ENCODE measurements at regions not wholly inside any gene's neighbourhood (a gene's known extent, or its start where the extent isn't known, plus 50 kb on each side); places are given as distances from the start of the nearest gene placed in this dataset.

DNA sequence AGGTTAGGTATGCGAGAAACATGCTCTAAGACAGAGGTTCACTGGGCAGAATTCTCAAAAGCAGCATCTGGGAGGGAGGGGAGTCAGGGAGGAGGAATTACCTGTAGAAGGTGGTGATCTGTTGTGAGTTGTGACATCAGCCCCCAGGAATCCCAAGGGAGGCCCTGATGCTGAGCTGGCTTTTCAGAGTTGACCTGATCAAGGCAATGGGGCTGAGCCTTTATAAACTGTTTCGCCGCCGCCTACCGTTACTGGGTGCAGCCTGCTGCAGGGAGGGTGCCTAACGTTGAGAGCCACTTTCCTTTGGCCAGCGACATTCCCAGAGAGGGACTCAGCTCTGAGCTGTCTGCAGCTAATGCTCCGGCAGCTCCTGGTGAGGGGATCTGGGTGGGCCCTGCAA, 257.9 kb upstream of the TMEM132C start:
- WGBS, 2 donors: 63 to 65% methylated on average over 8 of the region's 8 CpGs
- DNase-seq: no peak
- Histone ChIP-seq H3K4me1 (ENCODE audit: control insufficient read depth in 5 of 5, insufficient read depth in 5 of 5, low read length in 5 of 5) (no peaks in the 10 kb centered on the region), H3K36me3 (ENCODE audit: control insufficient read depth in 4 of 4, insufficient read depth in 4 of 4, low read length in 4 of 4) (no peaks in the 10 kb centered on the region), H3K27me3 (ENCODE audit: control insufficient read depth in 3 of 3, insufficient read depth in 3 of 3, low read length in 2 of 3) (no peaks in the 10 kb centered on the region), H3K9me3 (ENCODE audit: control insufficient read depth in 4 of 4, insufficient read depth in 3 of 4, low read length in 3 of 4) (peaks cover 0 to 2% (median 0%) of the 10 kb centered on the region in 4 donors), H3K9ac (ENCODE audit: insufficient read depth in 1 of 2, low read length in 2 of 2) (no peak overlapping the region), H3K4me3 (no peak overlapping the region), H3K27ac (ENCODE audit: low read depth in 1 of 2, low read length in 1 of 2) (no peak overlapping the region)
- ATAC-seq (ENCODE audit: insufficient read depth, low FRiP score): no peak
- TF ChIP-seq, protein P1, sequence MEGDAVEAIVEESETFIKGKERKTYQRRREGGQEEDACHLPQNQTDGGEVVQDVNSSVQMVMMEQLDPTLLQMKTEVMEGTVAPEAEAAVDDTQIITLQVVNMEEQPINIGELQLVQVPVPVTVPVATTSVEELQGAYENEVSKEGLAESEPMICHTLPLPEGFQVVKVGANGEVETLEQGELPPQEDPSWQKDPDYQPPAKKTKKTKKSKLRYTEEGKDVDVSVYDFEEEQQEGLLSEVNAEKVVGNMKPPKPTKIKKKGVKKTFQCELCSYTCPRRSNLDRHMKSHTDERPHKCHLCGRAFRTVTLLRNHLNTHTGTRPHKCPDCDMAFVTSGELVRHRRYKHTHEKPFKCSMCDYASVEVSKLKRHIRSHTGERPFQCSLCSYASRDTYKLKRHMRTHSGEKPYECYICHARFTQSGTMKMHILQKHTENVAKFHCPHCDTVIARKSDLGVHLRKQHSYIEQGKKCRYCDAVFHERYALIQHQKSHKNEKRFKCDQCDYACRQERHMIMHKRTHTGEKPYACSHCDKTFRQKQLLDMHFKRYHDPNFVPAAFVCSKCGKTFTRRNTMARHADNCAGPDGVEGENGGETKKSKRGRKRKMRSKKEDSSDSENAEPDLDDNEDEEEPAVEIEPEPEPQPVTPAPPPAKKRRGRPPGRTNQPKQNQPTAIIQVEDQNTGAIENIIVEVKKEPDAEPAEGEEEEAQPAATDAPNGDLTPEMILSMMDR (IDR thresholded peaks at IDR 0.05; ENCODE audit: control extremely low read depth, extremely low read depth): no peak

DNA sequence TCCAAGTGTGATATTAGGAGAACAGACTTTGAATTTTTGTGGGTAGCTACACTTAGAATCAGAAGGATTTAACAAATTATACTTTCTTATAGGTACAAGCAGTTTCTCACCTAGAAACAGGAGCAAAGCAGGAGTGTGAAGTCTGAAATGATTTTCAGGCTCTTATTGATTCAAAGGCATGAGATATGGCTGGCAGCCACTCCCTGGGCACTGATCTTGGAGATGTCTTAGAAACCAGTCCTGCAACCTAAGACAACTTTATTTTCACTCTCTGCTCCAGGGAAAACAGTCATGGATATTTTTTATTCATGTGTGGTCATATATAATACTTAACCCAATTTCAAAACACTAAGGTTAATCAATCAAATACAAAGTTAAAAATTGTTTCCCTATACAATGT, 254.9 kb upstream of the TMEM132C start:
- ATAC-seq (ENCODE audit: insufficient read depth, low FRiP score) (no peak), DNase-seq (no peak)
- Histone ChIP-seq H3K27ac (ENCODE audit: low read depth in 1 of 2, low read length in 1 of 2) (no peak overlapping the region), H3K4me3 (no peak overlapping the region), H3K27me3 (ENCODE audit: control insufficient read depth in 3 of 3, insufficient read depth in 3 of 3, low read length in 2 of 3) (no peaks in the 10 kb centered on the region), H3K9ac (ENCODE audit: insufficient read depth in 1 of 2, low read length in 2 of 2) (no peak overlapping the region), H3K9me3 (ENCODE audit: control insufficient read depth in 4 of 4, insufficient read depth in 3 of 4, low read length in 3 of 4) (no peaks in the 10 kb centered on the region), H3K36me3 (ENCODE audit: control insufficient read depth in 4 of 4, insufficient read depth in 4 of 4, low read length in 4 of 4) (no peaks in the 10 kb centered on the region), H3K4me1 (ENCODE audit: control insufficient read depth in 5 of 5, insufficient read depth in 5 of 5, low read length in 5 of 5) (no peaks in the 10 kb centered on the region)
- TF ChIP-seq, protein P1 (IDR thresholded peaks at IDR 0.05; ENCODE audit: control extremely low read depth, extremely low read depth): no peak

DNA sequence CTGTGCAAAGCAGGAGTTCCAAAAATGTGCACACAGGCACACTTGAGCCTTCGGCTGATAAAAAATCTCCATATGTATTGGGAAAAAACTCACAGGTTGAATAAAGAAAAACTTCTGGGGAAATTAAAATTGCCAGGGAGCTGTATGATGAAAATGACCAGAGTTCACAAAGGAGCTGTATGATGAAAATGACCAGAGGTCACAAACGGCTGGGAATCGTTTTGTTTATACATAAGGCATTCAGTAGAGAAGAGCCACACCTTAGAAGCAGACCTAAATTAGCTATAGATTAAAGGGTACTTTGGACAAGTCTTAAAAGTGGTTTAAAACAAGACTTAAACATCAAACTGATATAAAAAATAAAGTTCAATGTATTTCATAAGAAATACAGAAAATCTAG, 251.7 kb upstream of the TMEM132C start:
- TF ChIP-seq, protein P1 (IDR thresholded peaks at IDR 0.05; ENCODE audit: control extremely low read depth, extremely low read depth): no peak
- Histone ChIP-seq H3K27ac (ENCODE audit: low read depth in 1 of 2, low read length in 1 of 2) (no peak overlapping the region), H3K9ac (ENCODE audit: insufficient read depth in 1 of 2, low read length in 2 of 2) (no peak overlapping the region), H3K4me3 (no peak overlapping the region), H3K9me3 (ENCODE audit: control insufficient read depth in 4 of 4, insufficient read depth in 3 of 4, low read length in 3 of 4) (no peaks in the 10 kb centered on the region), H3K4me1 (ENCODE audit: control insufficient read depth in 5 of 5, insufficient read depth in 5 of 5, low read length in 5 of 5) (no peaks in the 10 kb centered on the region), H3K27me3 (ENCODE audit: control insufficient read depth in 3 of 3, insufficient read depth in 3 of 3, low read length in 2 of 3) (no peaks in the 10 kb centered on the region), H3K36me3 (ENCODE audit: control insufficient read depth in 4 of 4, insufficient read depth in 4 of 4, low read length in 4 of 4) (no peaks in the 10 kb centered on the region)
- ATAC-seq (ENCODE audit: insufficient read depth, low FRiP score): no peak
- no peak for DNase-seq
- 64 to 71% methylated on average over 3 of the region's 3 CpGs for WGBS, 2 donors

DNA sequence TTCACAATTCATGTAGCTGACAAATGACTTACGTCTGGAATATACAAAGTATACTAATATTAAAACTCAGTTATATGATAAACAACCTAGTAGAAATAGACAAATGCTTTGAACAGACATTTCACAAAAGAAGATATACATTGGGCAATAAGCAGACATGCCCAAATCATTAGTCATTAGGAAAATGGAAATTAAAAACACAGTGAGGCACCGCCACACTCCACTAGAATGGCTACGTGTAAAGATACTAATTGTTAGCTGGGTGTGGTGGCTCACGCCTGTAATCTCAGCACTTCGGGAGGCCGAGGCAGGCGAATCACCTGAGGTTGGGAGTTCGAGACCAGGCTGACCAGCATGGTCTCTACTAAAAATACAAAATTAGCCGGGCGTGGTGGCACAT, 248.9 kb upstream of the TMEM132C start:
- H3K9me3 ChIP-seq (ENCODE audit: control insufficient read depth in 4 of 4, insufficient read depth in 3 of 4, low read length in 3 of 4): peaks cover 0 to 4% (median 0%) of the 10 kb centered on the region in 4 donors
- TF ChIP-seq, protein P1 (IDR thresholded peaks at IDR 0.05; ENCODE audit: control extremely low read depth, extremely low read depth): no peak
- 80 to 83% methylated on average over 10 of the region's 10 CpGs for WGBS, 2 donors
- H3K27ac ChIP-seq (ENCODE audit: low read depth in 1 of 2, low read length in 1 of 2): no peak overlapping the region
- H3K4me3 ChIP-seq: no peak overlapping the region
- no peaks in the 10 kb centered on the region for H3K36me3 ChIP-seq (ENCODE audit: control insufficient read depth in 4 of 4, insufficient read depth in 4 of 4, low read length in 4 of 4)
- ATAC-seq (ENCODE audit: insufficient read depth, low FRiP score): no peak
- no peak overlapping the region for H3K9ac ChIP-seq (ENCODE audit: insufficient read depth in 1 of 2, low read length in 2 of 2)
- H3K27me3 ChIP-seq (ENCODE audit: control insufficient read depth in 3 of 3, insufficient read depth in 3 of 3, low read length in 2 of 3): no peaks in the 10 kb centered on the region
- no peak for DNase-seq
- no peaks in the 10 kb centered on the region for H3K4me1 ChIP-seq (ENCODE audit: control insufficient read depth in 5 of 5, insufficient read depth in 5 of 5, low read length in 5 of 5)
